ENCODE measurements at regions not wholly inside any gene's neighbourhood (a gene's known extent, or its start where the extent isn't known, plus 50 kb on each side); places are given as distances from the start of the nearest gene placed in this dataset.

- no peak for TF ChIP-seq CTCF (IDR thresholded peaks at IDR 0.05; ENCODE audit: low read depth, low read length)
- TF ChIP-seq EZH2phosphoT487 (IDR thresholded peaks at IDR 0.05; ENCODE audit: low read depth): no peak
These were observed 205.5 kb downstream of the UBE2E3 start for GRCh38 chr2:181185948-181186347.
